ENCODE measurements at regions not wholly inside any gene's neighbourhood (a gene's known extent, or its start where the extent isn't known, plus 50 kb on each side); places are given as distances from the start of the nearest gene placed in this dataset.

GRCh38 chr13:105796081-105796480 lies 739.4 kb downstream of the EFNB2 start:
- no peak for TF ChIP-seq CTCF (IDR thresholded peaks at IDR 0.05)

- no peak for TF ChIP-seq CTCF (IDR thresholded peaks at IDR 0.05)
Observed at GRCh38 chr13:105790923-105791322, 744.5 kb downstream of the EFNB2 start.

- TF ChIP-seq CTCF (IDR thresholded peaks at IDR 0.05): no peak
Observed at GRCh38 chr13:105788530-105788929, 746.9 kb downstream of the EFNB2 start.

GRCh38 chr13:105787632-105788031 lies 747.8 kb downstream of the EFNB2 start:
- no peak for TF ChIP-seq CTCF (IDR thresholded peaks at IDR 0.05)

GRCh38 chr13:105785436-105785835 lies 750.0 kb downstream of the EFNB2 start:
- no peak for TF ChIP-seq CTCF (IDR thresholded peaks at IDR 0.05)

GRCh38 chr13:105783261-105783660 lies 752.2 kb downstream of the EFNB2 start:
- no peak for TF ChIP-seq CTCF (IDR thresholded peaks at IDR 0.05)

- TF ChIP-seq CTCF (IDR thresholded peaks at IDR 0.05): no peak
Observed at GRCh38 chr13:105778196-105778595, 757.3 kb downstream of the EFNB2 start.

GRCh38 chr13:105774739-105775460 lies 760.6 kb downstream of the EFNB2 start:
- no peak for TF ChIP-seq CTCF (IDR thresholded peaks at IDR 0.05)
